HG02938 (cell line): ENCODE measurements at regions not wholly inside any gene's neighbourhood (a gene's known extent, or its start where the extent isn't known, plus 50 kb on each side); places are given as distances from the start of the nearest gene placed in this dataset.

Experiments
- ATAC-seq: cut with Tn5 transposase; IDR thresholded peaks from one replicate; pipeline ENCODE4 v1.9.1; 2021; ENCODE audit warnings: mild to moderate bottlenecking, moderate library complexity; ENCODE audit not compliant: unreplicated experiment

GRCh38 chr4:127080141-127080540 lies 552.6 kb upstream of the INTU start:
- ATAC-seq = no peak

GRCh38 chr4:127081041-127081440 lies 551.7 kb upstream of the INTU start:
- no peak for ATAC-seq

GRCh38 chr4:127082986-127083385 lies 549.8 kb upstream of the INTU start:
- ATAC-seq = no peak

- ATAC-seq = no peak
Measured at GRCh38 chr4:127084666-127085065, 548.1 kb upstream of the INTU start.

- no peak for ATAC-seq
Measured at GRCh38 chr4:127097061-127097460, 535.7 kb upstream of the INTU start.

GRCh38 chr4:127102361-127102760 lies 530.4 kb upstream of the INTU start:
- ATAC-seq = no peak

- ATAC-seq = no peak
Measured at GRCh38 chr4:127103681-127104115, 529.1 kb upstream of the INTU start.

- ATAC-seq = no peak
Measured at GRCh38 chr4:127113844-127114362, 518.9 kb upstream of the INTU start.

- ATAC-seq = no peak
Measured at GRCh38 chr4:127118681-127119080, 514.1 kb upstream of the INTU start.

GRCh38 chr4:127120441-127121090 lies 512.2 kb upstream of the INTU start:
- no peak for ATAC-seq

- ATAC-seq = no peak
Measured at GRCh38 chr4:127124919-127125318, 507.8 kb upstream of the INTU start.

- no peak for ATAC-seq
Measured at GRCh38 chr4:127126718-127127117, 506.0 kb upstream of the INTU start.

GRCh38 chr4:127131527-127131926 lies 501.2 kb upstream of the INTU start:
- no peak for ATAC-seq

GRCh38 chr4:127134490-127134889 lies 498.3 kb upstream of the INTU start:
- no peak for ATAC-seq

GRCh38 chr4:127138586-127138985 lies 494.2 kb upstream of the INTU start:
- no peak for ATAC-seq

- no peak for ATAC-seq
Measured at GRCh38 chr4:127139788-127140286, 492.9 kb upstream of the INTU start.

GRCh38 chr4:127140306-127140705 lies 492.5 kb upstream of the INTU start:
- no peak for ATAC-seq

GRCh38 chr4:127141856-127142255 lies 490.9 kb upstream of the INTU start:
- no peak for ATAC-seq

- ATAC-seq = no peak
Measured at GRCh38 chr4:127143460-127144195, 489.1 kb upstream of the INTU start.

GRCh38 chr4:127145006-127145540 lies 487.7 kb upstream of the INTU start:
- no peak for ATAC-seq

- ATAC-seq = no peak
Measured at GRCh38 chr4:127148165-127148564, 484.6 kb upstream of the INTU start.

GRCh38 chr4:127149086-127149485 lies 483.7 kb upstream of the INTU start:
- no peak for ATAC-seq
